HG02763 (cell line): ENCODE measurements at regions not wholly inside any gene's neighbourhood (a gene's known extent, or its start where the extent isn't known, plus 50 kb on each side); places are given as distances from the start of the nearest gene placed in this dataset.
A peak's percentile ranks its signal among the peaks of the same experiment; 100 is the strongest.
"Not testable (repeated sequence)": the region's sequence is repeated elsewhere in the genome, so short reads cannot be mapped to it uniquely, and the experiment has no call there.

Experiments
- ATAC-seq: cut with Tn5 transposase; IDR thresholded peaks from one replicate; pipeline ENCODE4 v1.9.1; 2021; ENCODE audit warnings: mild to moderate bottlenecking, moderate library complexity; ENCODE audit not compliant: unreplicated experiment

GRCh38 chr5:152184266-152184665 lies 220.8 kb downstream of the NMUR2 start:
- no peak for ATAC-seq

GRCh38 chr5:152181461-152181860 lies 223.6 kb downstream of the NMUR2 start:
- no peak for ATAC-seq

GRCh38 chr5:152178350-152178699 lies 226.8 kb downstream of the NMUR2 start:
- ATAC-seq = no peak

- no peak for ATAC-seq
These were observed 227.3 kb downstream of the NMUR2 start for GRCh38 chr5:152177626-152178349.

- no peak for ATAC-seq
These were observed 233.2 kb downstream of the NMUR2 start for GRCh38 chr5:152171888-152172287.

- ATAC-seq = no peak
These were observed 234.7 kb downstream of the NMUR2 start for GRCh38 chr5:152170350-152170749.

GRCh38 chr5:152164860-152165259 lies 240.2 kb upstream of the GLRA1 start:
- ATAC-seq = no peak

GRCh38 chr5:152159894-152160293 lies 235.2 kb upstream of the GLRA1 start:
- not testable (repeated sequence) for ATAC-seq

- ATAC-seq = not testable (repeated sequence)
These were observed 229.8 kb upstream of the GLRA1 start for GRCh38 chr5:152154452-152154851.

- no peak for ATAC-seq
These were observed 227.3 kb upstream of the GLRA1 start for GRCh38 chr5:152151940-152152339.

- no peak for ATAC-seq
These were observed 226.5 kb upstream of the GLRA1 start for GRCh38 chr5:152151113-152151512.

GRCh38 chr5:152147286-152147685 lies 222.6 kb upstream of the GLRA1 start:
- ATAC-seq = no peak

- no peak for ATAC-seq
These were observed 221.9 kb upstream of the GLRA1 start for GRCh38 chr5:152146566-152146965.

GRCh38 chr5:152144556-152144955 lies 219.9 kb upstream of the GLRA1 start:
- ATAC-seq = no peak

- no peak for ATAC-seq
These were observed 219.4 kb upstream of the GLRA1 start for GRCh38 chr5:152144030-152144429.

- peak; percentile 77 for ATAC-seq
These were observed 218.3 kb upstream of the GLRA1 start for GRCh38 chr5:152142840-152143469.

- ATAC-seq = no peak
These were observed 215.7 kb upstream of the GLRA1 start for GRCh38 chr5:152140347-152140746.

- no peak for ATAC-seq
These were observed 212.4 kb upstream of the GLRA1 start for GRCh38 chr5:152137063-152137462.

- ATAC-seq = no peak
These were observed 211.7 kb upstream of the GLRA1 start for GRCh38 chr5:152136321-152136720.

- ATAC-seq = no peak
These were observed 211.2 kb upstream of the GLRA1 start for GRCh38 chr5:152135827-152136226.

GRCh38 chr5:152125661-152126205 lies 201.1 kb upstream of the GLRA1 start:
- no peak for ATAC-seq

GRCh38 chr5:152124409-152125041 lies 199.9 kb upstream of the GLRA1 start:
- ATAC-seq = no peak
